HAP-1 (cell line): ENCODE measurements at regions not wholly inside any gene's neighbourhood (a gene's known extent, or its start where the extent isn't known, plus 50 kb on each side); places are given as distances from the start of the nearest gene placed in this dataset.

Experiments
- DNase-seq, 2 experiments: peaks; one replicate each; pipeline ENCODE4 v3.0.0-alpha.2; 2016 to 2020; ENCODE audit warnings: low spot score in 2 of 2
- H3K27me3 ChIP-seq: fragments of 250-450 bp; sonication (Bioruptor Pico); 2 replicates; pipeline ENCODE4 v1.5.1; 2020; ENCODE audit warnings: low read depth, mild to moderate bottlenecking, moderate library complexity
- H3K36me3 ChIP-seq: fragments of 250-450 bp; sonication (Bioruptor Pico); replicated peaks from 2 replicates; pipeline ENCODE4 v1.5.1; 2020; ENCODE audit warnings: mild to moderate bottlenecking
- H3K4me1 ChIP-seq: fragments of 250-450 bp; sonication (Bioruptor Pico); 2 replicates; pipeline ENCODE4 v1.5.1; 2020; ENCODE audit warnings: mild to moderate bottlenecking
- H3K4me3 ChIP-seq: fragments of 250-450 bp; sonication (Bioruptor Pico); 2 replicates; pipeline ENCODE4 v1.5.1; 2020; ENCODE audit warnings: mild to moderate bottlenecking, moderate library complexity
- H3K9me3 ChIP-seq: fragments of 250-450 bp; sonication (Bioruptor Pico); 2 replicates; pipeline ENCODE4 v1.5.1; 2020; ENCODE audit warnings: mild to moderate bottlenecking, moderate library complexity
- in situ Hi-C: fragments of 300-500 bp; cut with MboI; formaldehyde crosslinking; loops from 3 replicates; pipeline ENCODE4 v1.14.3; 2020; ENCODE audit warnings: low sequenced_read_pairs, inconsistent platforms, mixed read lengths

DNA sequence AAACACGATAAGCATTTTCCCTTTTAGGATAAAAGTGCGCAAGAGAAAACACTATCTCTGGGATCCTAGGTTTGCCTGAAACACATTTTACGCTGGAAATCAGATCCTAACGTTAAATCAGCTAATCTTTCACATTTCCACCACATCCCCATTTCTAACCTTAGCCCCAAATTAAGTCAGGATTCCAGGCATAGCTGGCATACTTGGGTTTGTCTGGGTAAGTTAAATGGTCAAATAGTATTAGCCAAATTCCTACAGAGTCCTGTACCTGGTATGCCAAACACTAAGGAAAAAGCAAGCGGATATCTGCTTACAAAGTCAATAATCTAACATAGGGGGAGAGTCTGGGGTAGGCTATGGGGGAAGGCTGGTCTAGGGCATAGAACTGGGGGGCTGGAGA, 557.4 kb upstream of the ZFHX3 start:
- no peak for DNase-seq
- in situ Hi-C loops = no loop called here
- no peaks in the 10 kb centered on the region for H3K36me3 ChIP-seq
- no peak overlapping the region for H3K4me3 ChIP-seq
- H3K9me3 ChIP-seq = no peaks in the 10 kb centered on the region
- H3K4me1 ChIP-seq = no peaks in the 10 kb centered on the region
- 0 out of 2 replicates have a peak, but pooled peaks cover 6% of the 10 kb centered on the region for H3K27me3 ChIP-seq

DNA sequence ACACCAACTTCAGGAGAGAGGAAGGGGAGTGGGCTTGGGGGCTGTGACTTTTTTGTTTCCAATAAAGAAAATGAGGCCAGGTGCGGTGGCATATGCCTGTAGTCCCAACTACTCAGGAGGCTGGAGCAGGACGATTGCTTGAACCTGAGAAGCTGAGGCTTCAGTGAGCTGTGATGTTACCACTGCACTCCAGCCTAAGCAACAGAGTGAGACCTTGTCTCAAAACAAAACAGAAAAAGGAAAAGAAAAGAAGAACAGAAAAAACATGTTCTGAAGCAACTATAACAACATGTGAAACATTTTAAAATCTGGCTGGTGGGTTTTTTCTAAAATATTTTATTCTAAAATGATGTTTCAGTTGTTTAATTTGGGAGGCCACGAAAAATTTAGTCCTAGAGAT, 554.0 kb upstream of the ZFHX3 start:
- Histone ChIP-seq H3K36me3 (no peaks in the 10 kb centered on the region), H3K4me3 (no peak overlapping the region), H3K4me1 (no peaks in the 10 kb centered on the region), H3K27me3 (no peaks in the 10 kb centered on the region), H3K9me3 (no peaks in the 10 kb centered on the region)
- in situ Hi-C loops = no loop called here
- DNase-seq = no peak

DNA sequence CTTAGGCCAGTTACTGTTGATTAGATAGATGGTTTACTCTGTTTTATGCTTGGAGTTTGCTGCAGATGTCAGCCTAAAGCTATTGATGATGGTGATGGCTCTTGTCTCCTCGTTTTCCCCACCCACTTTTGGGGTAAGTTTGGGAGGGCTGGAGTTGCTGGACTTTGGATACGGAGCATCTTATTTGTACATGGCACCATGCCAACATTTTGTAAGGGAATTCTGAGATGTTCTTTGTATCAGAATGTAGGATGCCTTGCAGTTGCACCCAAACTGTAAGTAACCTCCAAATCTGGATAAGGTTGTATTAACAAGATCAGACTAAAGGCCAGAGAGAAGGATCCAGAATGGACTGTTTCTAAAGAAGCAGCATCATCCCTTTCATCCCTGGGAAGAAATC, 551.9 kb upstream of the ZFHX3 start:
- Histone ChIP-seq H3K36me3 (no peaks in the 10 kb centered on the region), H3K4me3 (no peak overlapping the region), H3K27me3 (no peaks in the 10 kb centered on the region), H3K9me3 (no peaks in the 10 kb centered on the region), H3K4me1 (no peaks in the 10 kb centered on the region)
- DNase-seq = no peak
- in situ Hi-C loops = no loop called here

DNA sequence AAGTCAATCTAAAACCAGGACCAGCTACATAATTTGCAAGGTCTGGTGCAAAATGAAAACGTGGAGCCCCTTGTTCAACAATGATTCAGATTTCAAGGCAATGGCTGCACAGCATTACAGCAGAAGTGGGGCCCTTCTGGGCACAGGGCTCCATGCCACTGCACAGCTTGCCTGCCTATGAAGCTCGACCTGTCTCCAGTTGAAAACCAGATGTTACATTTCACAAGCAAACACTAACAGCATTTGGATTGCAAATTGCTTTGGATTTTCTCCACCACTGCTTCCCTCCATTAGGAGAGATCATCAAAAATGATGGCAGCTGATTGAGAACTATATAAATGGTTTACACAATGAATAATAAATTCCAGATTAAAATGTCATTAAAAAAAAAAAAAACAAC, 551.4 kb upstream of the ZFHX3 start:
- in situ Hi-C loops = no loop called here
- DNase-seq = no peak
- H3K36me3 ChIP-seq = no peaks in the 10 kb centered on the region
- no peak overlapping the region for H3K4me3 ChIP-seq
- H3K9me3 ChIP-seq = no peaks in the 10 kb centered on the region
- H3K4me1 ChIP-seq = no peaks in the 10 kb centered on the region
- no peaks in the 10 kb centered on the region for H3K27me3 ChIP-seq

DNA sequence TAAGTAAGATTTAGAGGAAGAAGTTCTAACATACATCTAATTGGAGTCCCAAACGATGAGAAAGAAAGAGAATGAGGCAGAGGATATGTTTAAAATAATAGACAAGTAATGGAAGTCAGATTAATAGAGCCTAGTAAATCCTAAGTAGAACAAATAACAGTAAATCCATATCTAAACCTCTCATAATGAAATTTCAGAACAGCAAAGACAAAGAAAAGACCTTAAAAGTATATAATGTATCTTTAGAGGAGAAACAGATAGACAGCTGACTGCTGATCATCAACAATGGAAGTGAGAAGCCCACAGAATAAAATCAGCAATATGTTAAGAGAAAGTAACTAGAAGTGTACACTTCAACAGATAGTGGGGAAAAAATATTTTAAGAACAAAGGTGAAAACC, 536.2 kb upstream of the ZFHX3 start:
- no peaks in the 10 kb centered on the region for H3K36me3 ChIP-seq
- H3K4me3 ChIP-seq = no peak overlapping the region
- no peaks in the 10 kb centered on the region for H3K4me1 ChIP-seq
- in situ Hi-C loops = no loop called here
- no peak for DNase-seq
- H3K9me3 ChIP-seq = no peaks in the 10 kb centered on the region
- H3K27me3 ChIP-seq = peaks cover 2% of the 10 kb centered on the region; the same call in 1 of the 2 replicates

DNA sequence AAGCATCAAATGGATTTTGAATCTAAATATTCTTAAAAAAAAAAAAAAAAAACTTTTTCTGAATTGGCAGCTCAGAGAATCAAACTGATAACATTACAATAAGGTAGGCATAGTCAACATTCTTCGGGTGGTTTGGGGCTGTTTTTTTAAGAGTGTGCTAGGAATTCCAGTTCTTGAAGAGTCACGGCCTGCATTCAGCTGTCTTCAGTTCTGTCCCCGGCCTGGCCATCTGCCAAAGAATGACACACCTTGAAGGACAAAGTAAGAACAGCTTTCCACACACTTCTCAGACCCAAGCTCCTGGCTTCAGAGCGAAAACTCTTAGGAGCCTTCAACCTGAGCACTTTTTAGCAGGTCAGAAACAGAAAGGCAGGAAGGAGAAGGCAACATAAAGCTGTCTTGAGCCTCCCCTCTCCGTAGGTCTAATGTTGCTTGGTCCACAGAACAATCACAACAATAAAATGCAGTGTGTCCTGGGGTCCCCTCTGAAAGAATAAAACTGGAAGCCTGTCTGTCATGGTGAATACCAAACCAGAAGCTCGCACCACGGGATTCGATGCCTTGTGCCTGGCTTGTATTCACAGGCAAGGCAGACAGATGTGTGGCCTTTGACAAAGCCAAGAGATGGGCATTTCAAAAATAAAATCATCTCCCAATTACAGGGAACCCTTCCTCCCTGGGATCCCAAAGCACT, 524.4 kb upstream of the ZFHX3 start:
- Histone ChIP-seq H3K27me3 (no peaks in the 10 kb centered on the region), H3K9me3 (no peaks in the 10 kb centered on the region), H3K36me3 (no peaks in the 10 kb centered on the region), H3K4me1 (no peaks in the 10 kb centered on the region), H3K4me3 (no peak overlapping the region)
- DNase-seq = peak in 1 of 2 experiments; percentile 60
- in situ Hi-C loops = no loop called here

DNA sequence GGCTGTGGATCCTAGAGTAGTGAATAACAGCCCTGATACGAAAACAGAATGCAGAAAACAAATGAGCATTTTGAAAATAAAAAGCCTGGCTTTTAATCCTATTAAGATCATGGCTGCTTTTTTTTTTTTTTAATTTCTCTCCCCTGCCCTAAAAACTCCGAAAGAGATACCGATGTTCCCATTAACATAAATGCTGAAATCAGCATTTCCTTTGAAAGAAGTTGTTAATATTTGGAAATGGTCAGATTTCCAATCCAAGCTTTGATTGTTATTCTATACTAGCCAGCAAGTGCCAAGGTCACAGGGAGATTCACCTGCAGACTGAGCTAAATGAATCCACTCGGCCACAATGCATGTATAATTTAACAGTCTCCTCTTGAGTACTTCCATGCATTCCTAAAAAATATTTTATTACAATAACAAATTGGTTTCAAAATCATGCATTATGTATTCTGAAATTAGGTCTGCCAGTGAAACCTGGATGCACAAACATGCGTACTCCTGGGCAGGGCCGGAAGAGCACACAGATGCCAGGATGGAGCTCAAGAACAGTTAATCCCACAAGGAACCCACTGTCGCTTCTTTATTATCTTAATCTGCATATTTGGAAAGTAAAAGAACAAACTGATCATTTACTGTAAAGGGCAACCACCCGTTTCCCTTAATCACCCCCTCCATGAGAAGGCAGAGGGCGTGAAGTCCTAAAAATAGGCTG, 521.5 kb upstream of the ZFHX3 start:
- no peak overlapping the region for H3K4me3 ChIP-seq
- H3K4me1 ChIP-seq = no peaks in the 10 kb centered on the region
- in situ Hi-C loops = no loop called here
- no peaks in the 10 kb centered on the region for H3K27me3 ChIP-seq
- no peaks in the 10 kb centered on the region for H3K36me3 ChIP-seq
- H3K9me3 ChIP-seq = no peaks in the 10 kb centered on the region
- no peak for DNase-seq

DNA sequence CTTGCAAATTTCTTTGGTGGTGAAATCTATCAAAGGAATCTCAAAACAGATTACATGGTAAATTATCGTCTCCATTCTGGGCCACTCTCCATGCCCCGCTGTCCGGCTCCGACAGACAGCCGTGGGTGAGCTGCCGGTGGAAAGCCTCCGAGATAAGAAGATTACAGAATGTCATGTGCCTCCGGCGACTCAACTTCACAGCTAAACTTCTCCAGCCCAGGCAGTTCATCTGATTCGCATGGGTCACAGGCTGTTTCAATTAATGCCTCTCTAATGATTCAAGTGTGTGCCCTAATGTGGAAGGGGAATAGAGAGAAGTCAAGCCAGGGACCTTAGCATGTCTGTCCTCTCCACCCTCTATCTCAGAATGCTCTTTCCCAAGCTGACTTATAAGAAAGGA, 520.8 kb upstream of the ZFHX3 start:
- H3K9me3 ChIP-seq = no peaks in the 10 kb centered on the region
- H3K27me3 ChIP-seq = no peaks in the 10 kb centered on the region
- no peak overlapping the region for H3K4me3 ChIP-seq
- in situ Hi-C loops = no loop called here
- H3K36me3 ChIP-seq = no peaks in the 10 kb centered on the region
- no peak for DNase-seq
- H3K4me1 ChIP-seq = no peaks in the 10 kb centered on the region

DNA sequence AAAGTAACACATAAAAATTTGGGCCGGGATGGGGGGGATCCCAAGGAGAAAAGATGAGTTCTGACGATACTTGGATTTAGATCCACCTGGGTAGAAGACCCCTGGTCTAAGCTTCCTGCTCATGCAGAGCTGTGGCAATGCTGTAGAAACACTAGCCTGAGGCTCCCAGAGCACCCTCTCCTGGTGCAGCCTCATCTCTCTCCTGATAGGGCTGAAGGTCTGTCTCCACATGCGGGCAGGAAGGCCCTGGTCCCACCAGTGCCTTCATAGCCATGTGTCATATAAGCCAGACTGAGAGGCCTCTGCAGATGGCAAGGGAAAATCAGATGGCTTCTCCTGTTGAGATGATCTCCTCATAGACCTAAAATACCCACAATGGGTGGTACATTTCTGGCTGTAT, 518.0 kb upstream of the ZFHX3 start:
- no peak for DNase-seq
- in situ Hi-C loops = no loop called here
- no peak overlapping the region for H3K4me3 ChIP-seq

DNA sequence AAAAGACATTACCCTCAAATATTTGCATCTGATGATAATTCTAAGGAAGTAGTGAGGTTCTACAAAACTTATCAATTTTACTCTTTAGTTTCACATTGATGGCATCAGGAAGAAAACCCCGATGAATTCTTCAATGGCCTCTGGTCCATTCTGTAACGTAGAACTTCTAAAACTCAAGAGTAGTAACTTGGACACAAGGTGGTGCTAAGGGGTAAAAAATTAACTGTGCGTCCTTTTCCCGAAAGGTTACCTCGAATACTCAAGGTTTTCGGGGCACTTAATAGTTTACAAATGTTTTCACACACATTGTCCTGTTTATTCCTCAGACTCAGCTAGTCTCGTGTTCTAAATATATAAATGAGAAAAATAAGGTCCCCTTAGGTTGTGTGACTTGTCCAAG, 517.3 kb upstream of the ZFHX3 start:
- Histone ChIP-seq H3K36me3 (no peaks in the 10 kb centered on the region), H3K4me1 (no peaks in the 10 kb centered on the region), H3K4me3 (no peak overlapping the region), H3K27me3 (no peaks in the 10 kb centered on the region), H3K9me3 (no peaks in the 10 kb centered on the region)
- no peak for DNase-seq
- in situ Hi-C loops = no loop called here

More for the DNA sequence above, 518.0 kb upstream of the ZFHX3 start:
- H3K36me3 ChIP-seq = no peaks in the 10 kb centered on the region
- H3K9me3 ChIP-seq = no peaks in the 10 kb centered on the region
- H3K4me1 ChIP-seq = no peaks in the 10 kb centered on the region
- no peaks in the 10 kb centered on the region for H3K27me3 ChIP-seq

DNA sequence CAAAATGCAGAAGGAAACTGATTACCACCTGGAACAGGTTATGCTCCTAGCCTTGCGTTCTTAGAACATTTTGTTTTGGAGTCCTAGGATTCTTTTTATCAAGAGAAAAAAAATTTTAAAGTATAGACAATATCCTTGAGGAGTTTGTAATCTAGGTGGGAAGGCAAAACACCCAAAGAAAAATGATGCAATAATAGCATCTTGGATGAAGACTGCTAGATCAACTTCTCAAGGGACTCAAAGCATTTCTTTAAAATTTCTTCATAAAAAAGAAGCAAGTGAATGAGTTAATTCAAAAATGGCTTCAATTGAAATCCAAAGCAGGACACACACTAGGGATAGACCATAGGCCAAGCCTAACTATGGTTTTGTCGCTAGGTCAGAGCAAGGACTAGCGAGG, 515.8 kb upstream of the ZFHX3 start:
- Histone ChIP-seq H3K4me3 (no peak overlapping the region), H3K4me1 (no peaks in the 10 kb centered on the region), H3K9me3 (no peaks in the 10 kb centered on the region), H3K27me3 (no peaks in the 10 kb centered on the region), H3K36me3 (no peaks in the 10 kb centered on the region)
- in situ Hi-C loops = no loop called here
- no peak for DNase-seq

DNA sequence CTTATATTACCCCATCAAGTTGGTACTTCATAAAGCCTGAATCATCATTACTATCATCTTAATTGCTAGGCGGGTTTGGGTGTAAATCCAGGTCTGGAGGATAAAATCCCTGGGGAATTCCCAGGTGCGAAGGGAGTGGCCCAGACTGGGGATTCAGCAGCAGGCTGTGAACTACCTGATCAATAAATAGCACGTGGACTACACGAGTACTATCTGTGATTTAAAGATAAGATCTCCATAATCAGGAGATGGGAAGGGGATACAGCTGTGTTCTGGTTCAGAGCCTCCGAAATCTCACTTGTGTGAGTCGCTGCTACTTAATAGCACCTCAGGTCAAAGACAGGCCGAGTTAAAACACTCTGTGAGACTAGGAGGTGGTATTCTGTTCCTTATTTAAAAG, 512.6 kb upstream of the ZFHX3 start:
- H3K4me3 ChIP-seq = no peak overlapping the region
- H3K36me3 ChIP-seq = no peaks in the 10 kb centered on the region
- no peaks in the 10 kb centered on the region for H3K9me3 ChIP-seq
- DNase-seq = no peak
- in situ Hi-C loops = no loop called here
- H3K27me3 ChIP-seq = no peaks in the 10 kb centered on the region
- no peaks in the 10 kb centered on the region for H3K4me1 ChIP-seq

DNA sequence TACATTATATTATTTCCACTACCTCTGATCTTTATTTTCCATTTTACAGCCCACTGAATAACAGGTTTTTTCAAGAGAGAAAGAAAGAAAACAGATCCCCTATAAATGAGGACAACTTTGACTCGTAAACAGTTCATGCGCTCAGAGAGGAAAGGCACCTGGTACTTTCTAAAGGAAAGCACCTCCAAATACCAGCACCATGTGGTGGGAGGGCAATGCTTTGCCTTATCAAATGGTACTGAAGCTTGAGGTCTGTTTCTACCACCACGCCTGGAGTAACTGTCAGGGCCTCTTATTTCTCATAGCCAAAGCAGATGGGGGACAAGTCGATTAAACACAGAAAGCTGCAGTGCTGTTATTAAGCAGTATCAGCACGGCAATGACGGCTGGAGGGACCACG, 510.3 kb upstream of the ZFHX3 start:
- H3K4me3 ChIP-seq = no peak overlapping the region
- no peaks in the 10 kb centered on the region for H3K4me1 ChIP-seq
- no peaks in the 10 kb centered on the region for H3K27me3 ChIP-seq
- in situ Hi-C loops = no loop called here
- DNase-seq = no peak
- H3K36me3 ChIP-seq = no peaks in the 10 kb centered on the region
- H3K9me3 ChIP-seq = no peaks in the 10 kb centered on the region

DNA sequence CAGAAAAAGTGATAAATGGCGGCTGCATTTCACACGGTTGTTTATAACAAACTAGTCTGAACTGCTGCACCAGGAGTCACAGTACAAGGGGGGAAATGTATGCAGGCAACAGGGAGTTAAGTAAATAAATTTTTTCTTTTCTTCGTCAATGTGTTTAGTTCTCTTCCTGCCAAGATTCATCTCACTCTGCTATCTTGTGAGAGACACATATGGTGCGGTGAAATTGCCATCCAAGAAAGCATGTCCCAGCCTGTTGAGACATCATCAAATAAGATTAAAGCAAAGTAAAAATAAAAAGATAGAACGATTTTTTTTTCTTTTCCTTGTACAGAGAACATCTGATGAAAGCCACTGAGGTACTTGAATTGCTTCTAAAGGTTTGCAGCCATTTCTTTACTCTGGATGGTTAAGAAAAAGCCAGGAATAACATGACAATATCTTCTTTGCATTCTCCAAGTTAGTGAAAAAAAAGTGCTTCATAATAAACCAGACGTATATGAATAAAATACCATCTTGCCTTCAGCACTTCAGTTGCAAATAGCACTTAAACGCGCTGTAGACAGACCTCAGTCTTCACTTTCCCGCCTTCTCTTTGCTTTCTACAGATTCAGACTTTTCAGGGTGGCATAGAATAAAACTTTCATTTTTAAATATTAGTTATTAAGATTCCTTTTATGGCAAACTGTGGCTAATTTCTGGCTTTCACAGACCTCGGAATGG, 506.2 kb upstream of the ZFHX3 start:
- DNase-seq = no peak
- Histone ChIP-seq H3K27me3 (no peaks in the 10 kb centered on the region), H3K4me3 (no peak overlapping the region), H3K36me3 (no peaks in the 10 kb centered on the region), H3K4me1 (no peaks in the 10 kb centered on the region), H3K9me3 (no peaks in the 10 kb centered on the region)
- in situ Hi-C loops = no loop called here
